Esophagus muscularis mucosa (tissue), 4 donors: ENCODE measurements at regions not wholly inside any gene's neighbourhood (a gene's known extent, or its start where the extent isn't known, plus 50 kb on each side); places are given as distances from the start of the nearest gene placed in this dataset.

ENCODE experiments used
- DNase-seq: peaks from one replicate; pipeline ENCODE4 v3.0.0-alpha.2; 2017; ENCODE audit errors: extremely low spot score
- H3K27ac ChIP-seq, 4 donors: fragments of 200-600 bp; sonication (generic); replicated peaks in 1 of 4; 1 replicate in 3 of 4; 2 replicates in 1 of 4; pipeline ENCODE4 v1.5.1; 2016 to 2019; ENCODE audit warnings: mild to moderate bottlenecking in 1 of 4
- H3K27me3 ChIP-seq, 4 donors: fragments of 200-600 bp; sonication (generic); one replicate each; pipeline versions ENCODE4 v1.5.1 to v1.6.0; 2016 to 2019
- H3K36me3 ChIP-seq, 4 donors: fragments of 200-600 bp; sonication (generic); one replicate each; pipeline ENCODE4 v1.5.1; 2016 to 2019
- H3K4me1 ChIP-seq, 4 donors: fragments of 200-600 bp; sonication (generic); one replicate each; pipeline ENCODE4 v1.5.1; 2016 to 2019
- H3K4me3 ChIP-seq, 4 donors: fragments of 200-600 bp; sonication (generic); 1 replicate in 2 of 4; 2 replicates in 2 of 4; pipeline ENCODE4 v1.5.1; 2016 to 2019; ENCODE audit warnings: mild to moderate bottlenecking in 4 of 4, moderate library complexity in 1 of 4
- H3K9me3 ChIP-seq, 4 donors: fragments of 200-600 bp; sonication (generic); 1 replicate in 3 of 4; 2 replicates in 1 of 4; pipeline ENCODE4 v1.5.1; 2016 to 2019
- CTCF ChIP-seq, 3 experiments: fragments of 200-600 bp in 2 of 3; fragments of 450-650 bp in 1 of 3; sonication (generic) in 2 of 3; IDR thresholded peaks; one replicate each; pipeline ENCODE4 v1.5.1; 2017 to 2019; ENCODE audit warnings: antibody characterized with exemption in 3 of 3, mild to moderate bottlenecking in 2 of 3, moderate library complexity in 1 of 3
- EP300 ChIP-seq: sonication (generic); formaldehyde crosslinking; IDR thresholded peaks from one replicate; pipeline ENCODE4 v1.6.1; 2017; ENCODE audit warnings: antibody characterized with exemption
- POLR2A ChIP-seq: fragments of 450-650 bp; IDR thresholded peaks from one replicate; pipeline ENCODE4 v1.6.1; 2017; ENCODE audit warnings: antibody characterized with exemption, moderate library complexity, mild to moderate bottlenecking, low read depth
- POLR2AphosphoS5 ChIP-seq, 2 donors: sonication (generic); formaldehyde crosslinking; IDR thresholded peaks; one replicate each; pipeline ENCODE4 v1.6.1; 2017; ENCODE audit warnings: antibody characterized with exemption in 2 of 2
- WGBS: methylation state at CpG from one replicate; pipeline ENCODE4 v1.1.5; 2018; 5-methylcytosine and 5-hydroxymethylcytosine counted together
- intact Hi-C: fragments of 100-400 bp; cut with DNase I; formaldehyde crosslinking; loops from one replicate; pipeline ENCODE4 v1.15.1; 2023

- 94% methylated on average over 3 of the region's 3 CpGs for WGBS
- intact Hi-C loops = no loop called here
- no peak for DNase-seq
Observed at GRCh38 chr10:4733843-4734224, 92.2 kb upstream of the AKR1E2 start.

GRCh38 chr10:4733150-4733842 lies 92.7 kb upstream of the AKR1E2 start:
- H3K4me3 ChIP-seq = no peak overlapping the region
- no peak for DNase-seq
- H3K36me3 ChIP-seq = no peaks in the 10 kb centered on the region
- no peaks in the 10 kb centered on the region for H3K27me3 ChIP-seq
- no peak overlapping the region for H3K27ac ChIP-seq
- WGBS = 100% methylated on average over 5 of the region's 7 CpGs
- H3K4me1 ChIP-seq = no peaks in the 10 kb centered on the region
- H3K9me3 ChIP-seq = no peaks in the 10 kb centered on the region
- TF ChIP-seq POLR2AphosphoS5 (IDR thresholded peaks at IDR 0.05) = no peak
- no peak for TF ChIP-seq CTCF (IDR thresholded peaks at IDR 0.05)
- no peak for TF ChIP-seq POLR2A
- TF ChIP-seq EP300 = no peak
- intact Hi-C loops = no loop called here

More at GRCh38 chr10:4733843-4734224, 92.2 kb upstream of the AKR1E2 start:
- Histone ChIP-seq H3K27ac (no peak overlapping the region), H3K27me3 (no peaks in the 10 kb centered on the region), H3K36me3 (no peaks in the 10 kb centered on the region), H3K9me3 (no peaks in the 10 kb centered on the region), H3K4me3 (no peak overlapping the region), H3K4me1 (no peaks in the 10 kb centered on the region)
- TF ChIP-seq POLR2A (no peak), CTCF (IDR thresholded peaks at IDR 0.05) (no peak), POLR2AphosphoS5 (IDR thresholded peaks at IDR 0.05) (no peak), EP300 (no peak)

- intact Hi-C loops = no loop called here
- H3K27me3 ChIP-seq = no peaks in the 10 kb centered on the region
- WGBS = 96% methylated on average over 3 of the region's 3 CpGs
- H3K27ac ChIP-seq = no peak overlapping the region
- no peaks in the 10 kb centered on the region for H3K9me3 ChIP-seq
- TF ChIP-seq POLR2A (no peak), EP300 (no peak), POLR2AphosphoS5 (IDR thresholded peaks at IDR 0.05) (no peak), CTCF (IDR thresholded peaks at IDR 0.05) (no peak)
- peaks cover 0 to 4% (median 2%) of the 10 kb centered on the region in 4 donors for H3K4me1 ChIP-seq
- no peaks in the 10 kb centered on the region for H3K36me3 ChIP-seq
- DNase-seq = no peak
- H3K4me3 ChIP-seq = no peak overlapping the region
Observed at GRCh38 chr10:4730998-4731397, 95.0 kb upstream of the AKR1E2 start.

- Histone ChIP-seq H3K4me3 (no peak overlapping the region), H3K9me3 (no peaks in the 10 kb centered on the region), H3K27ac (no peak overlapping the region), H3K4me1 (peaks cover 5 to 9% (median 7%) of the 10 kb centered on the region in 4 donors), H3K36me3 (no peaks in the 10 kb centered on the region), H3K27me3 (no peaks in the 10 kb centered on the region)
- intact Hi-C loops = no loop called here
- no peak for DNase-seq
- TF ChIP-seq POLR2A (no peak), EP300 (no peak), POLR2AphosphoS5 (IDR thresholded peaks at IDR 0.05) (no peak), CTCF (IDR thresholded peaks at IDR 0.05) (no peak)
- 44% methylated on average over 4 of the region's 4 CpGs for WGBS
Observed at GRCh38 chr10:4725917-4726606, 99.9 kb upstream of the AKR1E2 start.
